Upper lobe of left lung (tissue), 6 donors: ENCODE measurements at regions not wholly inside any gene's neighbourhood (a gene's known extent, or its start where the extent isn't known, plus 50 kb on each side); places are given as distances from the start of the nearest gene placed in this dataset.

Experiments used
- ATAC-seq, 2 donors: fragments of 200-7000 bp; cut with Tn5 transposase; one replicate each; pipeline ENCODE4 v1.9.1; 2022; ENCODE audit warnings: mild to moderate bottlenecking in 2 of 2, moderate library complexity in 2 of 2; ENCODE audit not compliant: low FRiP score in 2 of 2
- DNase-seq, 2 donors: peaks; one replicate each; pipeline ENCODE4 v3.0.0-alpha.2; 2019 to 2020
- H3K27ac ChIP-seq, 4 donors: fragments of 200-600 bp; sonication (generic); one replicate each; pipeline ENCODE4 v1.5.1; 2016 to 2019
- H3K27me3 ChIP-seq, 4 donors: fragments of 200-600 bp; sonication (generic); one replicate each; pipeline ENCODE4 v1.5.1; 2017 to 2019
- H3K36me3 ChIP-seq, 4 donors: fragments of 200-600 bp; sonication (generic); one replicate each; pipeline ENCODE4 v1.5.1; 2016 to 2019
- H3K4me1 ChIP-seq, 4 donors: fragments of 200-600 bp; sonication (generic); one replicate each; pipeline ENCODE4 v1.5.1; 2018 to 2019
- H3K4me3 ChIP-seq, 4 donors: fragments of 200-600 bp; sonication (generic); one replicate each; pipeline ENCODE4 v1.5.1; 2017 to 2019; ENCODE audit warnings: mild to moderate bottlenecking in 2 of 4, moderate library complexity in 1 of 4
- H3K9me3 ChIP-seq, 4 donors: fragments of 200-600 bp; sonication (generic); one replicate each; pipeline ENCODE4 v1.5.1; 2018 to 2019
- EP300 ChIP-seq, 4 donors: sonication (generic); formaldehyde crosslinking; IDR thresholded peaks; one replicate each; pipeline ENCODE4 v1.5.1; 2017; ENCODE audit warnings: antibody characterized with exemption in 4 of 4, control low read depth in 2 of 4
- POLR2A ChIP-seq, 4 donors: fragments of 450-650 bp; IDR thresholded peaks; one replicate each; pipeline ENCODE4 v1.5.1; 2016 to 2017; ENCODE audit warnings: antibody characterized with exemption in 4 of 4, mild to moderate bottlenecking in 2 of 4
- POLR2AphosphoS5 ChIP-seq, 2 donors: sonication (generic); formaldehyde crosslinking; IDR thresholded peaks; one replicate each; pipeline ENCODE4 v1.5.1; 2017; ENCODE audit warnings: antibody characterized with exemption in 2 of 2
- WGBS, 2 donors: methylation state at CpG; one replicate each; pipeline ENCODE4 v1.1.5; 2017 to 2018; 5-methylcytosine and 5-hydroxymethylcytosine counted together
- TF ChIP-seq, protein P1 (sequence below), 6 experiments: fragments of 450-650 bp in 4 of 6; fragments of 200-600 bp in 2 of 6; sonication (generic) in 2 of 6; IDR thresholded peaks; one replicate each; pipeline ENCODE4 v1.5.1; 2016 to 2019; ENCODE audit warnings: antibody characterized with exemption in 6 of 6
- donor health status: DM: no; HTN: no; CAD: no; lungs with moderate emphysema.
- donor health status: DM: no; HTN: yes; CAD: no; lungs with severe emphysema.

DNA sequence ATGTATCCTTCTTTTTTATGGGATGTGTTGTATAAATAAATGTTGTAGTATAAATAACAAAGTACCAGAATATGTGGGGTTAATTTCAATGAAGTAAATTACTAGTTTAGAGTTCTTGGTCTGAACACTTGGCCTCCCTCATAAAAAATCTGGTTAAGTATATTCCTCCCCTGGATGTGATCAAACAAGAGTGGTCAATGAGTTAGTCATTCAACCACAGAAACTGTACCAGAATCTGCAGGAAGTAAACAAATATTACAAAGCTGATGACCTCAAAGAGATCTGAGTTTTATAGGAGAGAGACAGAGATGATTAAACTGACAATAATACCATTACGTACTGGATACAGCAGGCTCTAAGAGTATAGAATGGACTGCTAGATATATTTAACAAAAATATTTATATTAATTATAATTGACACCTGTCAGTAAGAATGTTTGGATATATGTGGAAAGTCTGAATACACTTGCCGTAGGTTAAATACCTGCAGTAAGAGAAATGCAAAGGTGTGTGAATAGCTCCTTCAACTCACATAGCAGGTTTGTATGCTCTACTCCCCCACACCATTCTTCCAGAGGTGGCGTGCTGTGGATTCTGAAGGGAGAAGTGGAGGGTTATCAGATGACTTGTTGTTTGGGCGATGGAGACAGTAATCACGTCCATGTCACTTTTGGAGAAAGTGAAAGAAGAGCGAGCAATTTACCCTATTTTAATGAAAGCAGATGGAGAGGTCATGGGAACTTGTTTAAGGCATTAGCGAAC, 108.3 kb upstream of the LRATD1 start:
- 79 to 86% methylated on average over 7 of the region's 7 CpGs for WGBS, 2 donors
- Histone ChIP-seq H3K27ac (no peak overlapping the region), H3K4me3 (no peak overlapping the region), H3K27me3 (no peaks in the 10 kb centered on the region), H3K36me3 (no peaks in the 10 kb centered on the region), H3K4me1 (no peaks in the 10 kb centered on the region), H3K9me3 (no peaks in the 10 kb centered on the region)
- DNase-seq = no peak
- TF ChIP-seq, protein P1, sequence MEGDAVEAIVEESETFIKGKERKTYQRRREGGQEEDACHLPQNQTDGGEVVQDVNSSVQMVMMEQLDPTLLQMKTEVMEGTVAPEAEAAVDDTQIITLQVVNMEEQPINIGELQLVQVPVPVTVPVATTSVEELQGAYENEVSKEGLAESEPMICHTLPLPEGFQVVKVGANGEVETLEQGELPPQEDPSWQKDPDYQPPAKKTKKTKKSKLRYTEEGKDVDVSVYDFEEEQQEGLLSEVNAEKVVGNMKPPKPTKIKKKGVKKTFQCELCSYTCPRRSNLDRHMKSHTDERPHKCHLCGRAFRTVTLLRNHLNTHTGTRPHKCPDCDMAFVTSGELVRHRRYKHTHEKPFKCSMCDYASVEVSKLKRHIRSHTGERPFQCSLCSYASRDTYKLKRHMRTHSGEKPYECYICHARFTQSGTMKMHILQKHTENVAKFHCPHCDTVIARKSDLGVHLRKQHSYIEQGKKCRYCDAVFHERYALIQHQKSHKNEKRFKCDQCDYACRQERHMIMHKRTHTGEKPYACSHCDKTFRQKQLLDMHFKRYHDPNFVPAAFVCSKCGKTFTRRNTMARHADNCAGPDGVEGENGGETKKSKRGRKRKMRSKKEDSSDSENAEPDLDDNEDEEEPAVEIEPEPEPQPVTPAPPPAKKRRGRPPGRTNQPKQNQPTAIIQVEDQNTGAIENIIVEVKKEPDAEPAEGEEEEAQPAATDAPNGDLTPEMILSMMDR (IDR thresholded peaks at IDR 0.05) = no peak
- TF ChIP-seq EP300 (IDR thresholded peaks at IDR 0.05) = no peak
- no peak for TF ChIP-seq POLR2A (IDR thresholded peaks at IDR 0.05)
- no peak for TF ChIP-seq POLR2AphosphoS5 (IDR thresholded peaks at IDR 0.05)
- ATAC-seq = no peak

DNA sequence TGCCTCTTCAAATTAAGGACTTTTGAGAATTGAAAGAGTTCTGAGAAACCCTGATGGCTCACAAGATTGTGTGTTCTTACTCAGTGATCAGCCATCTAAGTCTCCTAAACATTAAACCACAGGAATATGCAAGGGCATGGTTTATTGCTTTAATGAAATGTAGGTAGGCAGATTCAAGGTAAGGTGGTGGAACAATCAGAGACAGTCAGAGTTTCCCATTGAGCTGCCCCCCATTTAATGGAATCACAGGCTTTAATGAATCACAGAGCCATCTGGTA, 107.8 kb upstream of the LRATD1 start:
- no peak for DNase-seq
- no peak for TF ChIP-seq EP300 (IDR thresholded peaks at IDR 0.05)
- TF ChIP-seq POLR2AphosphoS5 (IDR thresholded peaks at IDR 0.05) = no peak
- TF ChIP-seq POLR2A (IDR thresholded peaks at IDR 0.05) = no peak
- TF ChIP-seq, protein P1 (IDR thresholded peaks at IDR 0.05) = no peak
- no peak overlapping the region for H3K4me3 ChIP-seq
- no peaks in the 10 kb centered on the region for H3K9me3 ChIP-seq
- ATAC-seq = no peak
- no peak overlapping the region for H3K27ac ChIP-seq
- H3K4me1 ChIP-seq = no peaks in the 10 kb centered on the region
- H3K36me3 ChIP-seq = no peaks in the 10 kb centered on the region
- H3K27me3 ChIP-seq = no peaks in the 10 kb centered on the region

DNA sequence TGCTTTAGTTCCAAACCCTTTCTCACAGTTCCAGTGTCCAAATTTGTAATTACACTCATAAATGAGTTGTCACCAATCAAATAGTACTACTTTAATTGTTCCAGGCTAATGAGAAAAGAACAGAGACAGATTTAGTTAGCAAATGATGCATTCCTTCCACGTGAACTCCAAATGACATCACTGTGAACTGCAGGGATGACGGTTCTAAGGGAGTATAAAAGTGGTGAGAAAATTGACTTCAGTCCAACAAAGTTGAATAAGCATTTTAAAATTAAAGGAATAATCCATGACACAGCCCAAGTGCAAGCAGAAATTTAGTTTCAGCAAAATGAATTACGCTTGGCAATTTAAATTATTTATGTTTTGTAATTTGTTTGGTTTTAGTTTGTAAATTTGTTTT, 102.0 kb upstream of the LRATD1 start:
- TF ChIP-seq, protein P1 (IDR thresholded peaks at IDR 0.05) = no peak
- TF ChIP-seq EP300 (IDR thresholded peaks at IDR 0.05) = no peak
- Histone ChIP-seq H3K9me3 (no peaks in the 10 kb centered on the region), H3K4me1 (no peaks in the 10 kb centered on the region), H3K27me3 (no peaks in the 10 kb centered on the region), H3K36me3 (no peaks in the 10 kb centered on the region), H3K27ac (no peak overlapping the region), H3K4me3 (no peak overlapping the region)
- ATAC-seq (no peak), DNase-seq (no peak)
- 60 to 72% methylated on average over 3 of the region's 3 CpGs for WGBS, 2 donors

DNA sequence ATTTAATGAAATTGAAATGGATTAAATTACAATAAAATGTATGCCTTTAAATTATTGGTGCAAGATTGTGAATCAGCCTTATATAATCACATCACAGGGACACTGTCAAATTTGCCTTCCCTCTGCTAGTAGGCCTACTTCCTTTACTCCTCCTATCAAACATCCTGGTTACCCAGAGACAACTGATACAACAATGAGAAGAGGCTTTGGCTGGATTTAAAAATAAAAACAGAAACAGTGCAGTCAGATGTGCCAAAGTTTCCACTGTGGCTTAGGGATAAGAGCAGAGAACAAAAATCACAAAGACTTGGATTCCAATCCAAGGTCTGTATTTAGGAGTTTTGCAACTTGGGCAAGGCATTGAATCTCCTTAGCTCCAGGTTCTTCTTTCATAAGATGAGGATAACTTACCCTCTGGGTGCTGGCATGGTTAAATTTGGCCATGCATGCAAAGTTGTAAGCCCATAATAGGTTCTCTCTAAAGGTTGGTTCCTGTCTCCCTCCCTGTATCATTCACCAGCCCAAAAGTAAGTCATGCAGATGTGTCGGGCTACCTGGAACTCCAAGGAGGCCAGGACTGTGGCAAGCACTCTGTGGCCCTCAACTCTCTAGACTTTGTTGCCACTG, 99.3 kb upstream of the LRATD1 start:
- H3K4me3 ChIP-seq = no peak overlapping the region
- no peak for ATAC-seq
- DNase-seq = no peak
- 0 to 36% methylated on average over 1 of the region's 1 CpG for WGBS, 2 donors
- H3K27ac ChIP-seq = no peak overlapping the region
- H3K27me3 ChIP-seq = no peaks in the 10 kb centered on the region
- H3K4me1 ChIP-seq = no peaks in the 10 kb centered on the region
- H3K9me3 ChIP-seq = no peaks in the 10 kb centered on the region
- no peak for TF ChIP-seq POLR2A (IDR thresholded peaks at IDR 0.05)
- TF ChIP-seq, protein P1 (IDR thresholded peaks at IDR 0.05) = no peak
- TF ChIP-seq POLR2AphosphoS5 (IDR thresholded peaks at IDR 0.05) = no peak
- TF ChIP-seq EP300 (IDR thresholded peaks at IDR 0.05) = no peak
- H3K36me3 ChIP-seq = no peaks in the 10 kb centered on the region

DNA sequence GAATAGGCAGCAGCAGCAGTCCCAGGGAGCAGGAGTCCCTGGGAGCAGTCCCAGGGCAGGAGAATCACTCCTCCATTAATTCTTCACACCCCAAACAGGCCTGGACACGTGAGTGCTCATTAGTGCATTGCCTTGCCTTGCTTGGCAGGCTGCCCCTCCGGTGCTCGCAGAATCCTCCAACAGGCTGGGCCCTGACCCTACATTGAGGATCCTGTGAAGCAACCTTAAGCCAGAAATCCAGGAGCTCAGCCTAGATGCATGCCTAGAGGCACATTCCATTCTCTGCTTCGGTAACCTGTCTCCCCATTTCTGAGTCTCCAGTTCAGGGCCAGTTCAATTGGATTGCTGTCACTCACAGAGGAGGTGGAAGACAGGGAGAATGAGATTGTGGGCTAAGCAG, 97.4 kb upstream of the LRATD1 start:
- no peaks in the 10 kb centered on the region for H3K9me3 ChIP-seq
- H3K27ac ChIP-seq = no peak overlapping the region
- no peak overlapping the region for H3K4me3 ChIP-seq
- H3K27me3 ChIP-seq = no peaks in the 10 kb centered on the region
- ATAC-seq (no peak), DNase-seq (no peak)
- no peaks in the 10 kb centered on the region for H3K4me1 ChIP-seq
- TF ChIP-seq EP300 (IDR thresholded peaks at IDR 0.05) (no peak), POLR2A (IDR thresholded peaks at IDR 0.05) (no peak), POLR2AphosphoS5 (IDR thresholded peaks at IDR 0.05) (no peak)
- TF ChIP-seq, protein P1 (IDR thresholded peaks at IDR 0.05) = no peak
- WGBS, 2 donors = 58 to 61% methylated on average over 2 to 4 of the region's 4 CpGs
- no peaks in the 10 kb centered on the region for H3K36me3 ChIP-seq
